HL-60 (cell line): ENCODE measurements at regions not wholly inside any gene's neighbourhood (a gene's known extent, or its start where the extent isn't known, plus 50 kb on each side); places are given as distances from the start of the nearest gene placed in this dataset.

Experiments used
- GABPA ChIP-seq: IDR thresholded peaks from 2 replicates; pipeline ENCODE4 v1.6.1; 2012; ENCODE audit warnings: low read depth
- POLR2AphosphoS5 ChIP-seq: IDR thresholded peaks from 2 replicates; pipeline ENCODE4 v1.6.1; 2012; ENCODE audit warnings: low read depth
- SPI1 ChIP-seq: IDR thresholded peaks from 2 replicates; pipeline ENCODE4 v1.6.1; 2012; ENCODE audit warnings: low read depth, mild to moderate bottlenecking, borderline replicate concordance
- TF ChIP-seq, protein P1 (sequence below): IDR thresholded peaks from one replicate; pipeline ENCODE4 v1.5.1; 2011; ENCODE audit warnings: low read length, control low read depth, inconsistent platforms; ENCODE audit not compliant: insufficient read depth
- TF ChIP-seq, protein P2 (sequence below): IDR thresholded peaks from 2 replicates; pipeline ENCODE4 v1.6.1; 2012; ENCODE audit warnings: low read depth; ENCODE audit not compliant: insufficient replicate concordance

- TF ChIP-seq POLR2AphosphoS5 = no peak
- TF ChIP-seq, protein P1, sequence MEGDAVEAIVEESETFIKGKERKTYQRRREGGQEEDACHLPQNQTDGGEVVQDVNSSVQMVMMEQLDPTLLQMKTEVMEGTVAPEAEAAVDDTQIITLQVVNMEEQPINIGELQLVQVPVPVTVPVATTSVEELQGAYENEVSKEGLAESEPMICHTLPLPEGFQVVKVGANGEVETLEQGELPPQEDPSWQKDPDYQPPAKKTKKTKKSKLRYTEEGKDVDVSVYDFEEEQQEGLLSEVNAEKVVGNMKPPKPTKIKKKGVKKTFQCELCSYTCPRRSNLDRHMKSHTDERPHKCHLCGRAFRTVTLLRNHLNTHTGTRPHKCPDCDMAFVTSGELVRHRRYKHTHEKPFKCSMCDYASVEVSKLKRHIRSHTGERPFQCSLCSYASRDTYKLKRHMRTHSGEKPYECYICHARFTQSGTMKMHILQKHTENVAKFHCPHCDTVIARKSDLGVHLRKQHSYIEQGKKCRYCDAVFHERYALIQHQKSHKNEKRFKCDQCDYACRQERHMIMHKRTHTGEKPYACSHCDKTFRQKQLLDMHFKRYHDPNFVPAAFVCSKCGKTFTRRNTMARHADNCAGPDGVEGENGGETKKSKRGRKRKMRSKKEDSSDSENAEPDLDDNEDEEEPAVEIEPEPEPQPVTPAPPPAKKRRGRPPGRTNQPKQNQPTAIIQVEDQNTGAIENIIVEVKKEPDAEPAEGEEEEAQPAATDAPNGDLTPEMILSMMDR = no peak
- TF ChIP-seq, protein P2, sequence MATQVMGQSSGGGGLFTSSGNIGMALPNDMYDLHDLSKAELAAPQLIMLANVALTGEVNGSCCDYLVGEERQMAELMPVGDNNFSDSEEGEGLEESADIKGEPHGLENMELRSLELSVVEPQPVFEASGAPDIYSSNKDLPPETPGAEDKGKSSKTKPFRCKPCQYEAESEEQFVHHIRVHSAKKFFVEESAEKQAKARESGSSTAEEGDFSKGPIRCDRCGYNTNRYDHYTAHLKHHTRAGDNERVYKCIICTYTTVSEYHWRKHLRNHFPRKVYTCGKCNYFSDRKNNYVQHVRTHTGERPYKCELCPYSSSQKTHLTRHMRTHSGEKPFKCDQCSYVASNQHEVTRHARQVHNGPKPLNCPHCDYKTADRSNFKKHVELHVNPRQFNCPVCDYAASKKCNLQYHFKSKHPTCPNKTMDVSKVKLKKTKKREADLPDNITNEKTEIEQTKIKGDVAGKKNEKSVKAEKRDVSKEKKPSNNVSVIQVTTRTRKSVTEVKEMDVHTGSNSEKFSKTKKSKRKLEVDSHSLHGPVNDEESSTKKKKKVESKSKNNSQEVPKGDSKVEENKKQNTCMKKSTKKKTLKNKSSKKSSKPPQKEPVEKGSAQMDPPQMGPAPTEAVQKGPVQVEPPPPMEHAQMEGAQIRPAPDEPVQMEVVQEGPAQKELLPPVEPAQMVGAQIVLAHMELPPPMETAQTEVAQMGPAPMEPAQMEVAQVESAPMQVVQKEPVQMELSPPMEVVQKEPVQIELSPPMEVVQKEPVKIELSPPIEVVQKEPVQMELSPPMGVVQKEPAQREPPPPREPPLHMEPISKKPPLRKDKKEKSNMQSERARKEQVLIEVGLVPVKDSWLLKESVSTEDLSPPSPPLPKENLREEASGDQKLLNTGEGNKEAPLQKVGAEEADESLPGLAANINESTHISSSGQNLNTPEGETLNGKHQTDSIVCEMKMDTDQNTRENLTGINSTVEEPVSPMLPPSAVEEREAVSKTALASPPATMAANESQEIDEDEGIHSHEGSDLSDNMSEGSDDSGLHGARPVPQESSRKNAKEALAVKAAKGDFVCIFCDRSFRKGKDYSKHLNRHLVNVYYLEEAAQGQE = no peak
- TF ChIP-seq SPI1 = no peak
- no peak for TF ChIP-seq GABPA
These were observed 849.7 kb downstream of the KCNMA1 start for GRCh38 chr10:76787746-76788451.
